DOHH2 (cell line): ENCODE measurements at regions not wholly inside any gene's neighbourhood (a gene's known extent, or its start where the extent isn't known, plus 50 kb on each side); places are given as distances from the start of the nearest gene placed in this dataset.

Source experiments
- EZH2phosphoT487 ChIP-seq: fragments of 200-600 bp; sonication (generic); IDR thresholded peaks from 2 replicates; pipeline ENCODE4 v1.6.1; 2017; ENCODE audit warnings: borderline replicate concordance, mild to moderate bottlenecking, antibody characterized with exemption, low read length, moderate library complexity, mixed read lengths
- TF ChIP-seq, protein P1 (sequence below): fragments of 200-600 bp; sonication (generic); IDR thresholded peaks from one replicate; pipeline ENCODE4 v1.5.1; 2014; ENCODE audit warnings: antibody characterized with exemption, mild to moderate bottlenecking, low read depth, low read length; ENCODE audit not compliant: poor library complexity, severe bottlenecking

DNA sequence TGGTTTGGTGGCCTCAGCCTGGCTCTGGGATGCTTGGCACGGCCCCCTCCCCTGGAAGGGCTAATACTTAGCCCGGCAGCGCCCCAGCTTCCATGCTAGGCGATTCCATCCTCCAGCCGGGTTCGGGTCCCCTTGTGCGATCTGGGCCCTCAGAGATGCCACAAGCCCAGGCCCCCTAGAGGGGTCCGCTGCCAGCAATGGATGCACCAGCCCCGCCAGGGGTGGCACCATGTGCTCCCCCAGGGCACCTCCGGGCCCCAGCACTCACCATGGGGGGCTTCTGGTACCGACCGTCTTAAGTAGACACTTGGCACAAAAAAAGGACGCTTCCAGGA lies 125.7 kb upstream of the KCTD7 start:
- TF ChIP-seq, protein P1, sequence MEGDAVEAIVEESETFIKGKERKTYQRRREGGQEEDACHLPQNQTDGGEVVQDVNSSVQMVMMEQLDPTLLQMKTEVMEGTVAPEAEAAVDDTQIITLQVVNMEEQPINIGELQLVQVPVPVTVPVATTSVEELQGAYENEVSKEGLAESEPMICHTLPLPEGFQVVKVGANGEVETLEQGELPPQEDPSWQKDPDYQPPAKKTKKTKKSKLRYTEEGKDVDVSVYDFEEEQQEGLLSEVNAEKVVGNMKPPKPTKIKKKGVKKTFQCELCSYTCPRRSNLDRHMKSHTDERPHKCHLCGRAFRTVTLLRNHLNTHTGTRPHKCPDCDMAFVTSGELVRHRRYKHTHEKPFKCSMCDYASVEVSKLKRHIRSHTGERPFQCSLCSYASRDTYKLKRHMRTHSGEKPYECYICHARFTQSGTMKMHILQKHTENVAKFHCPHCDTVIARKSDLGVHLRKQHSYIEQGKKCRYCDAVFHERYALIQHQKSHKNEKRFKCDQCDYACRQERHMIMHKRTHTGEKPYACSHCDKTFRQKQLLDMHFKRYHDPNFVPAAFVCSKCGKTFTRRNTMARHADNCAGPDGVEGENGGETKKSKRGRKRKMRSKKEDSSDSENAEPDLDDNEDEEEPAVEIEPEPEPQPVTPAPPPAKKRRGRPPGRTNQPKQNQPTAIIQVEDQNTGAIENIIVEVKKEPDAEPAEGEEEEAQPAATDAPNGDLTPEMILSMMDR, result no peak
- no peak for TF ChIP-seq EZH2phosphoT487
